Esophagus (tissue), 2 donors: ENCODE measurements at regions not wholly inside any gene's neighbourhood (a gene's known extent, or its start where the extent isn't known, plus 50 kb on each side); places are given as distances from the start of the nearest gene placed in this dataset.

Experiments
- H3K27ac ChIP-seq, 2 donors: one replicate each; pipeline ENCODE4 v1.5.1; 2013; ENCODE audit warnings: low read depth in 2 of 2, mild to moderate bottlenecking in 2 of 2, inconsistent platforms in 1 of 2, low read length in 1 of 2, moderate library complexity in 1 of 2
- H3K27me3 ChIP-seq, 2 donors: one replicate each; pipeline ENCODE4 v1.6.1; 2013; ENCODE audit warnings: low read length in 2 of 2, control low read depth in 1 of 2, mild to moderate bottlenecking in 1 of 2; ENCODE audit not compliant: insufficient read depth in 2 of 2, control insufficient read depth in 1 of 2
- H3K36me3 ChIP-seq, 2 donors: one replicate each; pipeline ENCODE4 v1.6.1; 2013; ENCODE audit warnings: low read length in 1 of 2; ENCODE audit not compliant: control insufficient read depth in 2 of 2, insufficient read depth in 2 of 2
- H3K4me1 ChIP-seq, 2 donors: one replicate each; pipeline ENCODE4 v1.6.1; 2013; ENCODE audit warnings: low read length in 1 of 2; ENCODE audit not compliant: control insufficient read depth in 2 of 2, insufficient read depth in 2 of 2
- H3K4me3 ChIP-seq, 2 donors: one replicate each; pipeline ENCODE4 v1.5.1; 2013; ENCODE audit warnings: low read length in 2 of 2, mild to moderate bottlenecking in 2 of 2, low read depth in 1 of 2, moderate library complexity in 1 of 2
- H3K9me3 ChIP-seq, 2 donors: one replicate each; pipeline ENCODE4 v1.6.1; 2013; ENCODE audit warnings: mild to moderate bottlenecking in 2 of 2, low read depth in 1 of 2, low read length in 1 of 2, moderate library complexity in 1 of 2; ENCODE audit not compliant: control insufficient read depth in 2 of 2, insufficient read depth in 1 of 2
- WGBS, 2 donors: extraction: QIAGEN DNeasy Blood & Tissue Kit; methylation state at CpG; one replicate each; pipeline ENCODE4 v1.1.7; 2013; 5-methylcytosine and 5-hydroxymethylcytosine counted together
- donor health status: healthy with polysubstance abuse.
- donor health status: Bipolar disorder and iron deficiency.

DNA sequence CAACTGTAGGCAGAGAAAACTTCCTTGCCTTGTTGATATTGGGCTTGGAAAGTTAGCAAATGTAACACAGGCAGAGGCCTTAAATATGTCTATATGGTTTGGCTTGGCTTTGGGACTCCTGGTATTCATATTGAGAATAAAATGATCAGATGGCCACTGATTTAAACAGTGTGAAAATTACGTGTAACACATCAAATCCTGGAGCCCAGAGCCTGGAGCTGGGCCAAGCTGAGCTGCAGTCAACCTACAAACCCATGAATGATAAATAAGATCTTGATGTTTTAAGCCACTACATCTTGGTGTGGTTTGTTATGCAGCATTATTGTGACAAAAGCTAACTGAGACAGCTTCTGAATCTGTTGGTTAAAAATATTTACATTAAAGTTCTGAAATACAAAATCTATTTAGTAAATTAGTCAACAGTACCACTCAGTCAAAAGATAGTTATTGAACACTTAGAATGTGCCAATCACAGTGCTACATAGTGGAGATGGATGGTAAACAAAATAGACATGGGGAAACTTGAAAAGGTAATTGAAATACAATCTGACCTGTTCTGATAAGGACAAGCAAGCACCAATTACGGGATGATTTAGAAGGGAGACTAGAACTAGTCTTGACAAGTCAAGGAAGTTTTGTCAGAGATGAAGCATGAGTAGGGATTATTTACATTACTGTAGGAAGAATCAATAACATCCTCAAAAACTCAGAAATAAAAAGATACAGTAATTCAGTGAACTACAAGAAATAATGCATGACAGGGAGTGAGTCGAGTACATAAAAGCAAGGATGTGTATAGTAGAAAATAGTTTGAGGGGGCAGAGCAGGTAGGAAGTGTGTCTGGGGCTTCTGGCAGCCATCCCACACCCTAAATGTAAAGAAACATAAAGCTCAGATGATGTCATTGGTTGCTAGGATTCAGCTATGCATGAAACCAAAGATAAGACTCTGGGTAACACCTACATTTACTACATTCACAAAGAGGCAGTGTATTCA lies 157.7 kb downstream of the HNMT start:
- H3K4me1 ChIP-seq = no peaks in the 10 kb centered on the region
- 43 to 48% methylated on average over 3 of the region's 3 CpGs for WGBS, 2 donors
- H3K36me3 ChIP-seq = no peaks in the 10 kb centered on the region
- no peaks in the 10 kb centered on the region for H3K9me3 ChIP-seq
- H3K27me3 ChIP-seq = no peaks in the 10 kb centered on the region
- H3K4me3 ChIP-seq = no peak overlapping the region
- H3K27ac ChIP-seq = no peak overlapping the region

DNA sequence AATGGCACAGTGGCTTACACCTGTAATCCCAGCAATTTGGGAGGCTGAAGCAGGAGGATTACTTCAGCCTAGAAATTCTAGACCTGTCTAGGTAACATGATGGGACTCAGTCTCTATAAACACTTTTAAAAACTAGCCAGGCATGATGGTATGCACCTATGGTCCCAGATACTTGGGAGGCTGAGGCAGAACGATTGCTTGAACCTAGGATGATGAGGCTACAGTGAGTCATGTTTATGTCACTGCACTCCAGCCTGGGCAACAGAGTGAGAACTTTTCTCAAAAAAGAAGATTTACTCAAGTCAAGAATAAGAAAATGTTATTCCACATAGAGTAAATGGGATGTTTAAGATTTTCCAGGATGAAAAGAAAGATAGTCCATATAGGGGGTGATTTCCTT lies 158.6 kb downstream of the HNMT start:
- Histone ChIP-seq H3K36me3 (no peaks in the 10 kb centered on the region), H3K9me3 (no peaks in the 10 kb centered on the region), H3K27me3 (no peaks in the 10 kb centered on the region), H3K4me1 (no peaks in the 10 kb centered on the region), H3K27ac (no peak overlapping the region), H3K4me3 (no peak overlapping the region)
- 50 to 52% methylated on average over 1 of the region's 1 CpG for WGBS, 2 donors

DNA sequence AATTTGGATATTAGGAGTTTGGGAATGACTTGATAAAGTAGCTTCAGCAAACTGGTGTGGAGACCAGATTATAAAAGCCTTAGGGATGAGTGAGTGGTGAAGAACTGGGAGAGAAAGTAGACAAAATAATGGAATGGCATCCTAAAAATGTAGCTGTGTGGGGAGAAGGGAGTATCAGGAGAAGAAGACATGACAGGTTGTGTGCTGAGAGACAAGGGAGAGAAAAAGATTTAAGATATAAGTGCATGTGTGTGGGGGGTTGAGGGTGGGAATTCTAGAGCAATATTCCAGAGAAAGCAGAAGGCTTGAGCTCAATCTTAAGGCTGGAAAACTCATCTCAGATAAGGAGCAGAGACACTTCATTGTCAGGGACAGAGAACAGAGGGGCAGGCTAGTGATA lies 159.5 kb downstream of the HNMT start:
- Histone ChIP-seq H3K4me3 (no peak overlapping the region), H3K27me3 (no peaks in the 10 kb centered on the region), H3K9me3 (no peaks in the 10 kb centered on the region), H3K27ac (no peak overlapping the region), H3K4me1 (no peaks in the 10 kb centered on the region), H3K36me3 (no peaks in the 10 kb centered on the region)

DNA sequence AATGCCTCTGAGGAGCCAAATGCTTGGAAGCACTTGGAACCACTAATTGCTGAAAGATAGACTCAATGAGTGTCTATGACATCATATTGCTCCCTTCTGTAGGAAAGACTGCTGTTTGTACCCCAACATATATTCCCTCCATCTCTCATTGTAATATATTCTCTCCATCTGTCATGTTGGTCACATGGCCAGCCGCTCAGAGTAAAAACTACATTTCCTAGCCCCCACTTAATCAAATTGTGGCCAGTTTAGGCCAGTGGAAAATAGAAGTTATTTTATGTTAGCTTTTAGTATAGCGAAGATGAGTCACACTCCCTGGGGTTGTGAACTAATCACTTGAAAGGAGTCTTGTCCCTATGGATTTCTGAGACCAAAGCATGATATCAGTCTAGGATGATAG lies 160.2 kb downstream of the HNMT start:
- 85 to 90% methylated on average over 2 of the region's 2 CpGs for WGBS, 2 donors
- no peaks in the 10 kb centered on the region for H3K36me3 ChIP-seq

DNA sequence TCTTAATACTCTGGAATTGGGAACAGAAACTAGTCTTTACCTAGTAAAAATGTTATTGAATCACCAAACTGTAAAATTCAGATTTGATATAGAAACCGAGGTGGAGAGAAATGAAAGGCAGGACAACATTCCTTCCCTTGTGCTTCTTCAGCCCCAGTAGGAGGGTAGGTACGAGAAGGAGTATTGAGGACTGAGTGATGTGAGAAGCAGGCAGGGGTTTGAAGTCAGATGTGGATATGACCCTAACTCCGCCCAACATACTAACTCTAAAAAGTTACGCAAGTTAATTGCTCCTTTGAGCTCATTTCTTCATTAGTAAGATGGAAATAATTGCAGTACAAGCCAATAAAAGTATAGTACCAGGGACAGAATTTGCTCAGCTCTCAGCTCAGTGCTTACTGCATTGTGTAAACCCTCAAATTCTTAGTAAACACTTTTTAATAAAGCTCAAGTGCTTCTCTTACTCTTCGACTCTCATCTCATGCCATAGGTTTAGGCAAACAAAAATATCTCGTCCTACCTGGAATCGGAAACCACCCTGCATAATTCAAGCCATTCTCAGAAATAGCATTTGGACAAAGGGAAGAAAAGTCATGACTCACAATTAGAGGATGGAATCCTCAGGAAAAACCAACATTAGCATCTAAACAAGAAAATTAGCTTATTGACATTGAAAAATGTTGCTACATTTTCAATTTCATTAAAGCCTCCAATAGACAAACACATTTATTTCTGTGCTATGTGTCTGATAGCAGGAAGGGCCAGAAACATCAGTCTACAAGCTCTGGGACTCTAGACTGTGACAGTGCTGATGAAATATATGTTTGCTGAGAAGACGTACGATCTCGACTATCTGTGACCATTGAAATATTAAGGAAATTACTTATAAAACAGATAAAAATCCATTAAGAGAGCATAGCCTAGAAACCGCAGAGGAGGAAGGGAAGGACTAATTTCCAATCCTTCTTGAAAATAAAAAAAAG lies 161.3 kb downstream of the HNMT start:
- Histone ChIP-seq H3K9me3 (no peaks in the 10 kb centered on the region), H3K4me3 (no peak overlapping the region), H3K27me3 (no peaks in the 10 kb centered on the region), H3K36me3 (no peaks in the 10 kb centered on the region), H3K27ac (no peak overlapping the region), H3K4me1 (no peaks in the 10 kb centered on the region)
- 86 to 88% methylated on average over 11 of the region's 11 CpGs for WGBS, 2 donors

More for the DNA sequence above, 160.2 kb downstream of the HNMT start:
- no peak overlapping the region for H3K27ac ChIP-seq
- H3K4me3 ChIP-seq = no peak overlapping the region
- no peaks in the 10 kb centered on the region for H3K27me3 ChIP-seq
- H3K9me3 ChIP-seq = no peaks in the 10 kb centered on the region
- no peaks in the 10 kb centered on the region for H3K4me1 ChIP-seq

DNA sequence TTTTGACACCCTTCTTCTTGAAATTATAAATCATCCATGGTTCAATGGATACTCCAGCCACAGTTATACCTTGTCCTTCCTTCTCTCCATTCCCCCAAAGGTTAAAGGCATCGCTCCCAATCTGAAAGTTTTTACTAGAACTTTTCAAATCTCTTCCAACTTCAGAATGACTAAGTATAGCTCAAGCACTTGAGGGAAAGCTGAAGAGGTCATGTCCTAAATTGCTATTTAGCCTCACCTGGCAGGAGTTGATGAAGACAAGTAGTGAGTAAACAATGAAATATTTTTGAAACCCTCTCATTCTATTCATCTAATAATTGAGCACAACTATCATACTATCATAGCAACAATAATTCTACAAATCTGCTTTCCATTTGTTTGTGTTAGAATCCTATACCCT lies 167.8 kb downstream of the HNMT start:
- no peaks in the 10 kb centered on the region for H3K4me1 ChIP-seq
- no peaks in the 10 kb centered on the region for H3K36me3 ChIP-seq
- no peak overlapping the region for H3K4me3 ChIP-seq
- H3K9me3 ChIP-seq = no peaks in the 10 kb centered on the region
- 87 to 91% methylated on average over 1 of the region's 1 CpG for WGBS, 2 donors
- no peak overlapping the region for H3K27ac ChIP-seq
- no peaks in the 10 kb centered on the region for H3K27me3 ChIP-seq

DNA sequence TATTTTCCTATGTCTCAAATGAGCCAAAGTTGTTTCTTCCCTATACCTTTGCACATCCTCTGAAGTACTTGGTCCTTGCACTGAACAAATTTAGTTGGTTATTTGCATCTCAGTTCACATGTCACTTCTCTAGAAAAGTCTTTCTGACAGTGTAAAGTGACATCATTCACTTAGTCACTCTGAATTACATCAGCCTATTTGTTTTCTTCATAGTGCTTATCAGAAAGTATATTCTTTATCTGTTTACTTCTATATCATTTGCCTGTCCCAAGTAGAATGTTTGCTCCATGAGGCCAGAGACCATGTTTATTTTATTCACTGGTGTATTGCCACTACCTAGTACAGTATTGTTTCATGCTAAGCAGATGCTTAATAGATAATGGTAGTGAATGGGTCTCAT lies 173.7 kb downstream of the HNMT start:
- no peaks in the 10 kb centered on the region for H3K36me3 ChIP-seq
- no peaks in the 10 kb centered on the region for H3K27me3 ChIP-seq
- H3K4me3 ChIP-seq = no peak overlapping the region
- H3K9me3 ChIP-seq = no peaks in the 10 kb centered on the region
- no peak overlapping the region for H3K27ac ChIP-seq
- no peaks in the 10 kb centered on the region for H3K4me1 ChIP-seq

DNA sequence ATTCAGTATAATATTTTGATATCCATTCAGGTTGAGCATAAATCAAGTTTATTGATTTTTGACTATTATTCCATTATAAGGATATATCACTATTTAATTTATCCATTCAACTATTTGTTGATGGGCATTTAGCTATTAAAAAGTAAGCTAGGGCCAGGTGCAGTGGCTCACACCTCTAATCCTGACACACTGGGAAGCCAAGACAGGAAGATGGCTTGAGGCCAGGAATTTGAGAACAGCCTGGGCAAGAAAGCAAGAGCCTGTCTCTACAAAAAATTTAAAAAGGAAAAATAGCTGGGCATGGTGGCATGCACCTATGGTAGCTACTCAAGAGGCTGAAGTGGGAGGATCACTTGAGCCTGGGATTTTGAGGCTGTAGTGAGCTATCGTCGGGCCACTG lies 183.5 kb downstream of the HNMT start:
- 82 to 91% methylated on average over 2 of the region's 2 CpGs for WGBS, 2 donors
- Histone ChIP-seq H3K9me3 (no peaks in the 10 kb centered on the region), H3K4me1 (no peaks in the 10 kb centered on the region), H3K4me3 (no peak overlapping the region), H3K36me3 (no peaks in the 10 kb centered on the region), H3K27ac (no peak overlapping the region), H3K27me3 (no peaks in the 10 kb centered on the region)

DNA sequence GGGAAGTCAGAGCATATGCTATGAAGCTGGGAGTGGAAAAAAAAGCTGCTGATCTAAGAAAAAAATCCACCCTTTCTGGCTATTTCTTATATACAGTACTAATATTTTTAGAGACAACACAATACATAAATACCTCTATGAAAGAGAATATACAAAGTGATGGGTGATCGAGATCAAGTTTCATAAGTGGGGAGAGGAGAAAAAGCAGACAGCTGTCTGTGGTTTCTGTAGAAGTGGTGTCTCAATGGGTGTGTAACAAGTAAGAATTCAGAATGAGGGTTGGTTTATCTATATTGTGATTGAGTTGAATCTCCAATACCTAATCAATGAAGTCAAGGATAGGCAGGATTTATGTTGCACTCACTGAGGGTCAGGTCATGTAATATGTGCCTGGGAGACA lies 191.0 kb downstream of the HNMT start:
- H3K4me3 ChIP-seq = no peak overlapping the region
- no peaks in the 10 kb centered on the region for H3K27me3 ChIP-seq
- H3K9me3 ChIP-seq = no peaks in the 10 kb centered on the region
- H3K36me3 ChIP-seq = no peaks in the 10 kb centered on the region
- 86 to 90% methylated on average over 1 of the region's 1 CpG for WGBS, 2 donors
- H3K4me1 ChIP-seq = no peaks in the 10 kb centered on the region
- H3K27ac ChIP-seq = no peak overlapping the region
